ENCODE measurements at regions not wholly inside any gene's neighbourhood (a gene's known extent, or its start where the extent isn't known, plus 50 kb on each side); places are given as distances from the start of the nearest gene placed in this dataset.

DNA sequence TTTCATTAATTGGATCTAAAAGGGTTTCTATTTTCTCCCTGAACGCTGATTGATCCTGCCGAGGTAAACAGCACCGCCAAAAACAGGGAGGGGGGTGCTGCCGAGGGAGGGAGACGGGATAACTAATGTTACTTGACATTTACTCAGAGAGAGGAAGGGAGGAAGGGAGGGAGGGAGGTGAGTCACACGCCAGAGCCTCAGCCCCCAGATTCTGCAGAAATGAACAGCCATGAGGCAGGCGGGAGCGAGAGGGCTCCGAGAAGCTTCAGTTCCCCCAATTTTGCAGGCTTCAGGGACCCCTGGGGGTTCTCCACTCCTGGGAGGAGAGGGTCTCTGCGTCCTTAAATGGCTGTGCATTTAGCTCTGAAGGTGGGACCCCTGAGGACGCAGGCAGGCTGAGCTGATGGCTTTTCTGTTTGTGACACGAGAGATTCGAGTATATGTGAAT, 59.1 kb upstream of the IER5L start:
- TF ChIP-seq SNAI2 (CRISPR knock-in tag; IDR thresholded peaks at IDR 0.05) = no peak
- no peak for TF ChIP-seq RARB (CRISPR knock-in tag; IDR thresholded peaks at IDR 0.05)
- TF ChIP-seq ARNTL (CRISPR knock-in tag; IDR thresholded peaks at IDR 0.05; ENCODE audit: borderline replicate concordance, low read depth) = no peak
- TF ChIP-seq, protein P1, sequence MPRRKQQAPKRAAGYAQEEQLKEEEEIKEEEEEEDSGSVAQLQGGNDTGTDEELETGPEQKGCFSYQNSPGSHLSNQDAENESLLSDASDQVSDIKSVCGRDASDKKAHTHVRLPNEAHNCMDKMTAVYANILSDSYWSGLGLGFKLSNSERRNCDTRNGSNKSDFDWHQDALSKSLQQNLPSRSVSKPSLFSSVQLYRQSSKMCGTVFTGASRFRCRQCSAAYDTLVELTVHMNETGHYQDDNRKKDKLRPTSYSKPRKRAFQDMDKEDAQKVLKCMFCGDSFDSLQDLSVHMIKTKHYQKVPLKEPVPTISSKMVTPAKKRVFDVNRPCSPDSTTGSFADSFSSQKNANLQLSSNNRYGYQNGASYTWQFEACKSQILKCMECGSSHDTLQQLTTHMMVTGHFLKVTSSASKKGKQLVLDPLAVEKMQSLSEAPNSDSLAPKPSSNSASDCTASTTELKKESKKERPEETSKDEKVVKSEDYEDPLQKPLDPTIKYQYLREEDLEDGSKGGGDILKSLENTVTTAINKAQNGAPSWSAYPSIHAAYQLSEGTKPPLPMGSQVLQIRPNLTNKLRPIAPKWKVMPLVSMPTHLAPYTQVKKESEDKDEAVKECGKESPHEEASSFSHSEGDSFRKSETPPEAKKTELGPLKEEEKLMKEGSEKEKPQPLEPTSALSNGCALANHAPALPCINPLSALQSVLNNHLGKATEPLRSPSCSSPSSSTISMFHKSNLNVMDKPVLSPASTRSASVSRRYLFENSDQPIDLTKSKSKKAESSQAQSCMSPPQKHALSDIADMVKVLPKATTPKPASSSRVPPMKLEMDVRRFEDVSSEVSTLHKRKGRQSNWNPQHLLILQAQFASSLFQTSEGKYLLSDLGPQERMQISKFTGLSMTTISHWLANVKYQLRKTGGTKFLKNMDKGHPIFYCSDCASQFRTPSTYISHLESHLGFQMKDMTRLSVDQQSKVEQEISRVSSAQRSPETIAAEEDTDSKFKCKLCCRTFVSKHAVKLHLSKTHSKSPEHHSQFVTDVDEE (CRISPR knock-in tag; IDR thresholded peaks at IDR 0.05) = no peak
- TF ChIP-seq, protein P2, sequence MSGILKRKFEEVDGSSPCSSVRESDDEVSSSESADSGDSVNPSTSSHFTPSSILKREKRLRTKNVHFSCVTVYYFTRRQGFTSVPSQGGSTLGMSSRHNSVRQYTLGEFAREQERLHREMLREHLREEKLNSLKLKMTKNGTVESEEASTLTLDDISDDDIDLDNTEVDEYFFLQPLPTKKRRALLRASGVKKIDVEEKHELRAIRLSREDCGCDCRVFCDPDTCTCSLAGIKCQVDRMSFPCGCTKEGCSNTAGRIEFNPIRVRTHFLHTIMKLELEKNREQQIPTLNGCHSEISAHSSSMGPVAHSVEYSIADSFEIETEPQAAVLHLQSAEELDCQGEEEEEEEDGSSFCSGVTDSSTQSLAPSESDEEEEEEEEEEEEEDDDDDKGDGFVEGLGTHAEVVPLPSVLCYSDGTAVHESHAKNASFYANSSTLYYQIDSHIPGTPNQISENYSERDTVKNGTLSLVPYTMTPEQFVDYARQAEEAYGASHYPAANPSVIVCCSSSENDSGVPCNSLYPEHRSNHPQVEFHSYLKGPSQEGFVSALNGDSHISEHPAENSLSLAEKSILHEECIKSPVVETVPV (CRISPR knock-in tag; IDR thresholded peaks at IDR 0.05) = no peak
- TF ChIP-seq ZFP30 (CRISPR knock-in tag; IDR thresholded peaks at IDR 0.05) = no peak
- TF ChIP-seq, protein P3, sequence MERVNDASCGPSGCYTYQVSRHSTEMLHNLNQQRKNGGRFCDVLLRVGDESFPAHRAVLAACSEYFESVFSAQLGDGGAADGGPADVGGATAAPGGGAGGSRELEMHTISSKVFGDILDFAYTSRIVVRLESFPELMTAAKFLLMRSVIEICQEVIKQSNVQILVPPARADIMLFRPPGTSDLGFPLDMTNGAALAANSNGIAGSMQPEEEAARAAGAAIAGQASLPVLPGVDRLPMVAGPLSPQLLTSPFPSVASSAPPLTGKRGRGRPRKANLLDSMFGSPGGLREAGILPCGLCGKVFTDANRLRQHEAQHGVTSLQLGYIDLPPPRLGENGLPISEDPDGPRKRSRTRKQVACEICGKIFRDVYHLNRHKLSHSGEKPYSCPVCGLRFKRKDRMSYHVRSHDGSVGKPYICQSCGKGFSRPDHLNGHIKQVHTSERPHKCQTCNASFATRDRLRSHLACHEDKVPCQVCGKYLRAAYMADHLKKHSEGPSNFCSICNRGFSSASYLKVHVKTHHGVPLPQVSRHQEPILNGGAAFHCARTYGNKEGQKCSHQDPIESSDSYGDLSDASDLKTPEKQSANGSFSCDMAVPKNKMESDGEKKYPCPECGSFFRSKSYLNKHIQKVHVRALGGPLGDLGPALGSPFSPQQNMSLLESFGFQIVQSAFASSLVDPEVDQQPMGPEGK (CRISPR knock-in tag; IDR thresholded peaks at IDR 0.05; ENCODE audit: borderline replicate concordance) = no peak
- TF ChIP-seq, protein P4, sequence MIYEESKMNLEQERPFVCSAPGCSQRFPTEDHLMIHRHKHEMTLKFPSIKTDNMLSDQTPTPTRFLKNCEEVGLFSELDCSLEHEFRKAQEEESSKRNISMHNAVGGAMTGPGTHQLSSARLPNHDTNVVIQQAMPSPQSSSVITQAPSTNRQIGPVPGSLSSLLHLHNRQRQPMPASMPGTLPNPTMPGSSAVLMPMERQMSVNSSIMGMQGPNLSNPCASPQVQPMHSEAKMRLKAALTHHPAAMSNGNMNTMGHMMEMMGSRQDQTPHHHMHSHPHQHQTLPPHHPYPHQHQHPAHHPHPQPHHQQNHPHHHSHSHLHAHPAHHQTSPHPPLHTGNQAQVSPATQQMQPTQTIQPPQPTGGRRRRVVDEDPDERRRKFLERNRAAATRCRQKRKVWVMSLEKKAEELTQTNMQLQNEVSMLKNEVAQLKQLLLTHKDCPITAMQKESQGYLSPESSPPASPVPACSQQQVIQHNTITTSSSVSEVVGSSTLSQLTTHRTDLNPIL (CRISPR knock-in tag; IDR thresholded peaks at IDR 0.05; ENCODE audit: low read depth) = no peak
- TF ChIP-seq, protein P5, sequence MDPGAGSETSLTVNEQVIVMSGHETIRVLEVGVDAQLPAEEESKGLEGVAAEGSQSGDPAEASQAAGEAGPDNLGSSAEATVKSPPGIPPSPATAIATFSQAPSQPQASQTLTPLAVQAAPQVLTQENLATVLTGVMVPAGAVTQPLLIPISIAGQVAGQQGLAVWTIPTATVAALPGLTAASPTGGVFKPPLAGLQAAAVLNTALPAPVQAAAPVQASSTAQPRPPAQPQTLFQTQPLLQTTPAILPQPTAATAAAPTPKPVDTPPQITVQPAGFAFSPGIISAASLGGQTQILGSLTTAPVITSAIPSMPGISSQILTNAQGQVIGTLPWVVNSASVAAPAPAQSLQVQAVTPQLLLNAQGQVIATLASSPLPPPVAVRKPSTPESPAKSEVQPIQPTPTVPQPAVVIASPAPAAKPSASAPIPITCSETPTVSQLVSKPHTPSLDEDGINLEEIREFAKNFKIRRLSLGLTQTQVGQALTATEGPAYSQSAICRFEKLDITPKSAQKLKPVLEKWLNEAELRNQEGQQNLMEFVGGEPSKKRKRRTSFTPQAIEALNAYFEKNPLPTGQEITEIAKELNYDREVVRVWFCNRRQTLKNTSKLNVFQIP (CRISPR knock-in tag; IDR thresholded peaks at IDR 0.05; ENCODE audit: borderline replicate concordance, low read depth) = no peak
- TF ChIP-seq CSDC2 (CRISPR knock-in tag; IDR thresholded peaks at IDR 0.05) = no peak
- no peak for TF ChIP-seq ISL1 (CRISPR knock-in tag; IDR thresholded peaks at IDR 0.05)
- TF ChIP-seq BACH2 (CRISPR knock-in tag; IDR thresholded peaks at IDR 0.05; ENCODE audit: borderline replicate concordance) = no peak
- no peak for TF ChIP-seq ZNF565 (CRISPR knock-in tag; conservative IDR thresholded peaks at IDR 0.05; ENCODE audit: low read depth)

Measured in SK-N-SH treated with all-trans-retinoic acid at 6 μM for 48 hours (cell line).